Duodenal mucosa (tissue), 2 donors: ENCODE measurements at regions not wholly inside any gene's neighbourhood (a gene's known extent, or its start where the extent isn't known, plus 50 kb on each side); places are given as distances from the start of the nearest gene placed in this dataset.

Experiments
- H3K27ac ChIP-seq: one replicate; pipeline ENCODE4 v1.7.0; 2013; ENCODE audit warnings: low read depth, low read length
- H3K27me3 ChIP-seq, 2 donors: one replicate each; pipeline ENCODE4 v1.7.0; 2013; ENCODE audit warnings: low read length in 2 of 2, control low read depth in 1 of 2; ENCODE audit not compliant: insufficient read depth in 2 of 2, control insufficient read depth in 1 of 2
- H3K36me3 ChIP-seq, 2 donors: one replicate each; pipeline ENCODE4 v1.7.0; 2013; ENCODE audit warnings: low read length in 2 of 2, control low read depth in 1 of 2; ENCODE audit not compliant: insufficient read depth in 2 of 2, control insufficient read depth in 1 of 2
- H3K4me1 ChIP-seq, 2 donors: one replicate each; pipeline ENCODE4 v1.7.0; 2013; ENCODE audit warnings: low read length in 2 of 2, control low read depth in 1 of 2; ENCODE audit not compliant: insufficient read depth in 2 of 2, control insufficient read depth in 1 of 2
- H3K4me3 ChIP-seq, 2 donors: one replicate each; pipeline ENCODE4 v1.7.0; 2013; ENCODE audit warnings: low read length in 2 of 2, low read depth in 1 of 2
- H3K9ac ChIP-seq, 2 donors: one replicate each; pipeline ENCODE4 v1.7.0; 2013; ENCODE audit warnings: low read length in 2 of 2, low read depth in 1 of 2
- H3K9me3 ChIP-seq, 2 donors: one replicate each; pipeline ENCODE4 v1.7.0; 2013; ENCODE audit warnings: low read length in 2 of 2, control low read depth in 1 of 2; ENCODE audit not compliant: control insufficient read depth in 1 of 2

GRCh38 chr9:108724652-108725051 lies 131.1 kb downstream of the ACTL7B start:
- H3K9ac ChIP-seq, result no peak overlapping the region
- peaks cover 0 to 3% of the 10 kb centered on the region in 2 donors for H3K27me3 ChIP-seq
- no peaks in the 10 kb centered on the region for H3K9me3 ChIP-seq
- H3K4me3 ChIP-seq, result no peak overlapping the region
- no peaks in the 10 kb centered on the region for H3K36me3 ChIP-seq
- no peak overlapping the region for H3K27ac ChIP-seq
- no peaks in the 10 kb centered on the region for H3K4me1 ChIP-seq

DNA sequence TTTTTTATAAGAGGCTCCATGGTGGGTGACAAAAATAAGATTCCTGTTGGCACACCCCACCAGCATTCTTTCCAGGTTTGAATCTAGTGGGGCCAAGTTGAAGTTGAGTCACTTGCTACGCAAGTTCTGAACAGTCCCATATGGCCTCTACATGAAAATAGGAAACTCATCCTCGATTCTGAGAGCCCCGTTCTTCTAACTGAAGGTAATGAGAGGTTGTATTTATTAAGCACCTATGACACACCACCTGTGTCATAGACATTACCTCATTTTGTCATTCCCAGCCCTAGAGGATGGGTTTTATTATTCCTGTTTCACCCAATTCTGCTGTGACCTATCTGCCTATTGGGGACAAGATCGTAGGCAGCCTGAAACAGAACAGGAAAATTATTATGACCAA lies 131.7 kb downstream of the ACTL7B start:
- no peaks in the 10 kb centered on the region for H3K4me1 ChIP-seq
- no peak overlapping the region for H3K9ac ChIP-seq
- no peaks in the 10 kb centered on the region for H3K36me3 ChIP-seq
- H3K4me3 ChIP-seq, result no peak overlapping the region
- no peaks in the 10 kb centered on the region for H3K9me3 ChIP-seq
- H3K27ac ChIP-seq, result no peak overlapping the region
- peaks cover 0 to 3% of the 10 kb centered on the region in 2 donors for H3K27me3 ChIP-seq

DNA sequence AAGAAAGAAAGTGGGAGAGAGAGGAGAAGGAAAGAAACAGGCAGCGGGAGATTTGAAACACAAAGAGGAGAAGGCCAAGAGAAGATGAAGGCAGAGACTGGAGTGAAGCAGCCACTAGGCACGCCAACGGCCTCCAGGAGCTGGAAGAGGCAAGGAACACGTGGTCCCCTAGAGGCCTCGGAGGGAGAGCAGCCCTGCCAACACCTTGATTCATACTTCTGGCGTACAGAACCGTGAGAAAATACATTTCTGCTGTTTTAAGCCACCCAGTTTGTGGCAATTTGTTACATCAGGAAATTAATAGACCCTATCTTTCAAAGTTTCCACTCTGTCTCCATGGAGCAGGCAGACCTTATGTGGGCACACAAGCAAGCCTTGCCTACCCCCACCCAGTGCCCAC lies 133.4 kb downstream of the ACTL7B start:
- Histone ChIP-seq H3K27ac (no peak overlapping the region), H3K4me1 (no peaks in the 10 kb centered on the region), H3K9me3 (no peaks in the 10 kb centered on the region), H3K9ac (no peak overlapping the region), H3K27me3 (peaks cover 0 to 3% of the 10 kb centered on the region in 2 donors), H3K36me3 (no peaks in the 10 kb centered on the region), H3K4me3 (no peak overlapping the region)

- no peaks in the 10 kb centered on the region for H3K27me3 ChIP-seq
- no peak overlapping the region for H3K9ac ChIP-seq
- no peaks in the 10 kb centered on the region for H3K4me1 ChIP-seq
- no peak overlapping the region for H3K27ac ChIP-seq
- H3K4me3 ChIP-seq, result no peak overlapping the region
- no peaks in the 10 kb centered on the region for H3K9me3 ChIP-seq
- no peaks in the 10 kb centered on the region for H3K36me3 ChIP-seq
Observed at GRCh38 chr9:108720191-108720642, 135.6 kb downstream of the ACTL7B start.

DNA sequence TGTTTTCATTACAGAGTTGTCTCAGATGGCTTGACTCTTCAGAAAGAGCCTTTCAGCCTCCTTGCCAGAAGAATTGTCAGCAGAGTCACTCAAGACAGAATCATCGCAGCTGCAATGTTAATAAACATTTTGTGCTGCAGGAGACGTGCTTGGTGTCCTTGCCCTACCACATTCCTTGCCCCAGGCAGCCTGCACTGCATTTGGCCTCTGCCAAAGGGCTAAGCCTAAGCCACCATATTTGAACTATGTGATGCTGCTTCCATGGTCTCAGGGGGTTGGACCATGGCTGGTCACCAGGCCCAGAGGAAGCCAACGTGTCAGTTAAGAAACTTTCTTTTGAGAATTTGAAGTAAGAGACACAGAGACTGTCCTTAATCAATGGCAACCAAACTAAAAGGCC lies 145.4 kb downstream of the ACTL7B start:
- no peaks in the 10 kb centered on the region for H3K36me3 ChIP-seq
- no peak overlapping the region for H3K4me3 ChIP-seq
- no peaks in the 10 kb centered on the region for H3K27me3 ChIP-seq
- no peaks in the 10 kb centered on the region for H3K4me1 ChIP-seq
- H3K9ac ChIP-seq, result no peak overlapping the region
- no peak overlapping the region for H3K27ac ChIP-seq
- no peaks in the 10 kb centered on the region for H3K9me3 ChIP-seq

DNA sequence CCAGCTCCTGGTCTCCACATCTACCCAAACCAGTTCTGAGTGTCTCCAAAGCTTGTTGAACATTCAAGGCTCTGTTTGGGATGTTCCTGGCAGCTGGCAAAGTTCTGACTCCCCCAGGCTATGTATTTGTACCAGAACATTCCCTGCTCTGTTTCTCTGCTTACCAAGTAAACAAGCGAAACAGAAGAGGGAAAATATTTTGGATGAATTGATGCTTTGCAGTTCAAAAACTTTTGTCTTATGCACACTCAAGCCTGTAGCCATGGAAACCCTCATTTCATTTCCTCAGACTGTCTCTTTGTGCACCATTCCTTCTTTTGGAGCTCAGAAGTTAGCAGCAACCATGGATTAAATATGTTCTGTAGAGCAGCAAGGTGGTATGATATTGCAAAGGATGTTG lies 145.8 kb downstream of the ACTL7B start:
- Histone ChIP-seq H3K27me3 (no peaks in the 10 kb centered on the region), H3K9me3 (no peaks in the 10 kb centered on the region), H3K4me1 (no peaks in the 10 kb centered on the region), H3K36me3 (no peaks in the 10 kb centered on the region), H3K9ac (no peak overlapping the region), H3K4me3 (no peak overlapping the region), H3K27ac (no peak overlapping the region)

DNA sequence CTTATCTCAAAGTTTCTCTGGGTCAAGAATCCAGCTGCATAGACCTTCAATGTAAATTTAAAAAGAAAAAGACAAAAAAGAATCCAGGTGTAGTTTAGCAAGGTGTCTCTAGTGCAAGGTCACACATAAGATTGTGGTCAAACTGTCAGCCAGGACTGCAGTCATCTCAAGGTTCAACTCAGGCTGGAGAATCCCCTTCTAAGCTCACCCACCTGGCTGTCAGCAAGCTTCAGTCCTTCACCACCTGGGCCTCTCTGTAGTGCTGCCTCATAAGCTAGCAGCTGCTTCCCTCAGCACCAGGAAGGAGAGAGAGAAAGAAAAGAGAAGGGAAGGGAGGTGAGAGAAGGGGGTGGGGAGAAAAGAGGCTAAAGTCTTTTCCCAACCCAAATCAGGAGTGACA lies 146.7 kb downstream of the ACTL7B start:
- Histone ChIP-seq H3K4me3 (no peak overlapping the region), H3K36me3 (no peaks in the 10 kb centered on the region), H3K9ac (no peak overlapping the region), H3K27me3 (no peaks in the 10 kb centered on the region), H3K27ac (no peak overlapping the region), H3K4me1 (no peaks in the 10 kb centered on the region), H3K9me3 (no peaks in the 10 kb centered on the region)

- no peak overlapping the region for H3K4me3 ChIP-seq
- no peaks in the 10 kb centered on the region for H3K4me1 ChIP-seq
- no peaks in the 10 kb centered on the region for H3K9me3 ChIP-seq
- H3K9ac ChIP-seq, result no peak overlapping the region
- H3K27ac ChIP-seq, result no peak overlapping the region
- no peaks in the 10 kb centered on the region for H3K27me3 ChIP-seq
- no peaks in the 10 kb centered on the region for H3K36me3 ChIP-seq
Observed at GRCh38 chr9:108708448-108708847, 147.3 kb downstream of the ACTL7B start.

GRCh38 chr9:108707120-108707519 lies 148.7 kb downstream of the ACTL7B start:
- H3K9ac ChIP-seq, result no peak overlapping the region
- no peaks in the 10 kb centered on the region for H3K27me3 ChIP-seq
- no peak overlapping the region for H3K27ac ChIP-seq
- no peak overlapping the region for H3K4me3 ChIP-seq
- no peaks in the 10 kb centered on the region for H3K9me3 ChIP-seq
- no peaks in the 10 kb centered on the region for H3K4me1 ChIP-seq
- H3K36me3 ChIP-seq, result no peaks in the 10 kb centered on the region

- Histone ChIP-seq H3K9ac (no peak overlapping the region), H3K27ac (no peak overlapping the region), H3K9me3 (no peaks in the 10 kb centered on the region), H3K4me3 (no peak overlapping the region), H3K27me3 (no peaks in the 10 kb centered on the region), H3K36me3 (no peaks in the 10 kb centered on the region), H3K4me1 (no peaks in the 10 kb centered on the region)
Observed at GRCh38 chr9:108704156-108704852, 151.5 kb downstream of the ACTL7B start.
